ENCODE measurements at regions not wholly inside any gene's neighbourhood (a gene's known extent, or its start where the extent isn't known, plus 50 kb on each side); places are given as distances from the start of the nearest gene placed in this dataset.
A peak's percentile ranks its signal among the peaks of the same experiment; 100 is the strongest.

DNA sequence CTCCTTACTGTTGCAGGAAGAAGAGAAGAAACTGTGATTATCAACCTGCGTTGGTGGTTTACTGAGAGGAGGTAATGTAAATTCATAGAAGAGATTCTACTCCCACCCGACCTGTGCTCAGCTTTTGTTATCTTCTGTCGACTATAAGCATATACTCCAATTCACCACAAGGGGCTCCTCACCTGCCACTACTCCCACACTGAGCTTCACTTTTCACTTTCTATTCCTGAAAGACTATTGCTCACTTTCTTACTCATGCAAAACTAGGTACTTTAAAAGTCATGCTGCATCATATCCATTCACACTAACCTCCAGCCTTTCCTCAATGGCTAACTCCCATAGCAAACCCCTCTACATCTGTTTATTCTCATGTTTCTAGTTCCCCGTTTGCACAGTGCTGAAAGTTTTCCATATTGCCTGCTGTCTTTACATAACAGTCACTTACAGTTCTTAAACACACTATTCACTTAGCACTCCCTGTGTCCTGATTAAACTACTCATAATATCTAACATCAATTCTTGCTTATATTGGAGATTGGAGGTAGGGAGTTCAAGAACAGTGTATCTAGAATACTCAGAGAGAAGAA lies 1062.6 kb downstream of the NR2F1-AS1 start:
- H3K79me1 ChIP-seq (ENCODE audit: low read depth, low read length), result no peaks in the 10 kb centered on the region
- H3K9ac ChIP-seq (ENCODE audit: low read depth, low read length, poor library complexity), result no peak overlapping the region
- H3K14ac ChIP-seq (ENCODE audit: low read length), result no peak overlapping the region
- DNase-seq (ENCODE audit: low spot score), result no peak
- no peak overlapping the region for H2AK5ac ChIP-seq (ENCODE audit: low read depth, low read length)
- peak overlapping the region; percentile 3 for H2AFZ ChIP-seq (ENCODE audit: low read length)
- H3K4me3 ChIP-seq (ENCODE audit: low read length in 2 of 2), result no peak overlapping the region
- no peak overlapping the region for H2BK15ac ChIP-seq (ENCODE audit: low read length)
- H3K36me3 ChIP-seq (replicated peaks in 1 of 2; ENCODE audit: control insufficient read depth in 2 of 2, insufficient read depth in 2 of 2, low read length in 2 of 2), result no peaks in the 10 kb centered on the region
- H3K9me3 ChIP-seq (replicated peaks in 1 of 2; ENCODE audit: control insufficient read depth in 2 of 2, insufficient read depth in 1 of 2, low read depth in 1 of 2, low read length in 2 of 2), result peaks cover 0 to 4% of the 10 kb centered on the region in 2 donors
- H3K18ac ChIP-seq (ENCODE audit: low read length), result no peak overlapping the region
- no peak overlapping the region for H2BK5ac ChIP-seq (ENCODE audit: low read length)
- H4K8ac ChIP-seq (ENCODE audit: low read depth, low read length), result no peak overlapping the region
- H2BK120ac ChIP-seq (ENCODE audit: low read depth, low read length), result no peak overlapping the region
- H3K23ac ChIP-seq (ENCODE audit: low read depth, low read length, poor library complexity), result no peak overlapping the region
- no peaks in the 10 kb centered on the region for H3K4me1 ChIP-seq (ENCODE audit: control insufficient read depth in 2 of 2, insufficient read depth in 1 of 2, low read depth in 1 of 2, low read length in 2 of 2)
- no peak overlapping the region for H3K4me2 ChIP-seq (ENCODE audit: insufficient read depth, low read length, poor library complexity, severe bottlenecking)
- H2BK12ac ChIP-seq (ENCODE audit: low read length), result no peak overlapping the region
- no CpG with 5 or more reads among the region's 4 CpGs for WGBS, 2 donors (ENCODE audit: extremely low coverage in 2 of 2, insufficient read length in 2 of 2, insufficient replicate concordance in 1 of 2)
- no peaks in the 10 kb centered on the region for H3K27me3 ChIP-seq (ENCODE audit: control insufficient read depth in 3 of 3, insufficient read depth in 3 of 3, low read depth in 1 of 3, low read length in 3 of 3)
- H3K27ac ChIP-seq (replicated peaks; ENCODE audit: low read length), result no peak overlapping the region
- H3K4ac ChIP-seq (ENCODE audit: low read length), result no peak overlapping the region
- H4K91ac ChIP-seq (ENCODE audit: low read depth, low read length, poor library complexity), result no peak overlapping the region

DNA sequence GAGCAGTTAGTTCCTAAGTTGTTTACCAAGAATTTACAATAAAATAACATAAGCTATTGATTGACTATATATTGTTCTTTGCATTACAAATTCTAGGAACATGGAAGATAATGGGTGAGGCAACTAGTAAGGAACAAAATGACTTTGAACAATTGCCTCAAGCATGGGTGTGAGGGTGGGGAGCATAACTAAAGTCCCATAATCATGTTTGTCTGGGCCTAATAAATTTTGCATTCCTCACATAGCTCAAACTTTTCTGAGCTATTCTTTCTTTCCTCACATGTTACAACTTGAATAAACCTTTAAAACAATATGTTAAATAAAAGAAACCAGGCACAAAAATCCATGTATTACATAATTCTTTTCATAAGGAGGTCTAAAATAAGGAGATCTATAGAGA lies 1066.1 kb downstream of the NR2F1-AS1 start:
- no peaks in the 10 kb centered on the region for H3K36me3 ChIP-seq (replicated peaks in 1 of 2; ENCODE audit: control insufficient read depth in 2 of 2, insufficient read depth in 2 of 2, low read length in 2 of 2)
- H3K4me3 ChIP-seq (ENCODE audit: low read length in 2 of 2), result no peak overlapping the region
- H4K8ac ChIP-seq (ENCODE audit: low read depth, low read length), result no peak overlapping the region
- no peak overlapping the region for H3K4ac ChIP-seq (ENCODE audit: low read length)
- no peak overlapping the region for H2BK12ac ChIP-seq (ENCODE audit: low read length)
- no peaks in the 10 kb centered on the region for H3K27me3 ChIP-seq (ENCODE audit: control insufficient read depth in 3 of 3, insufficient read depth in 3 of 3, low read depth in 1 of 3, low read length in 3 of 3)
- peaks cover 7 to 12% of the 10 kb centered on the region in 2 donors for H3K9me3 ChIP-seq (replicated peaks in 1 of 2; ENCODE audit: control insufficient read depth in 2 of 2, insufficient read depth in 1 of 2, low read depth in 1 of 2, low read length in 2 of 2)
- no peak overlapping the region for H2AK5ac ChIP-seq (ENCODE audit: low read depth, low read length)
- H3K27ac ChIP-seq (replicated peaks; ENCODE audit: low read length), result no peak overlapping the region
- no peaks in the 10 kb centered on the region for H3K79me1 ChIP-seq (ENCODE audit: low read depth, low read length)
- no peak overlapping the region for H3K9ac ChIP-seq (ENCODE audit: low read depth, low read length, poor library complexity)
- no peak for DNase-seq (ENCODE audit: low spot score)
- H4K91ac ChIP-seq (ENCODE audit: low read depth, low read length, poor library complexity), result no peak overlapping the region
- no peak overlapping the region for H3K14ac ChIP-seq (ENCODE audit: low read length)
- H2BK120ac ChIP-seq (ENCODE audit: low read depth, low read length), result no peak overlapping the region
- H3K4me2 ChIP-seq (ENCODE audit: insufficient read depth, low read length, poor library complexity, severe bottlenecking), result no peak overlapping the region
- H2AFZ ChIP-seq (ENCODE audit: low read length), result no peak overlapping the region
- no peak overlapping the region for H2BK15ac ChIP-seq (ENCODE audit: low read length)
- H3K23ac ChIP-seq (ENCODE audit: low read depth, low read length, poor library complexity), result no peak overlapping the region
- H2BK5ac ChIP-seq (ENCODE audit: low read length), result no peak overlapping the region
- no peaks in the 10 kb centered on the region for H3K4me1 ChIP-seq (ENCODE audit: control insufficient read depth in 2 of 2, insufficient read depth in 1 of 2, low read depth in 1 of 2, low read length in 2 of 2)
- no peak overlapping the region for H3K18ac ChIP-seq (ENCODE audit: low read length)

DNA sequence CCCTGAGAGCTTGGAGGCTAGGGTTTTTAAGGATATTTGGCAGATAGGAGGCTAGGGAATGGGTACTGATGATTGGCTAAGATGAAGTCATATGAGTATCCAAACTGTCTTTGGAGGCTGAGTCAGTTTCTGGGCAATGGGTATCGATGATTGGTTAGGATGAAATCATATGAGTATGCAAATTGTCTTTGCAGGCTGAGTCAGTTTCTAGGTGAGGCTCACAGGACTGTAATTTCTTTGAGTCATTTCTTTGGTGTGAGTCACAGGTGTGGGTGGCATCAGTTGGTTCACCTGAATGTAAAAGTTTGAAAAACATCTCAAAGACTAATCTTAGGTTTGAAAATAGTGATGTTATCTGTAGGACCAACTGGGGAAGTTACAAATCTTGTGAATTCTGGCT lies 1068.0 kb downstream of the NR2F1-AS1 start:
- H3K4me3 ChIP-seq (ENCODE audit: low read length in 2 of 2), result no peak overlapping the region
- WGBS, 2 donors (ENCODE audit: extremely low coverage in 2 of 2, insufficient read length in 2 of 2, insufficient replicate concordance in 1 of 2), result no CpG with 5 or more reads among the region's 1 CpG
- no peak overlapping the region for H3K27ac ChIP-seq (replicated peaks; ENCODE audit: low read length)

DNA sequence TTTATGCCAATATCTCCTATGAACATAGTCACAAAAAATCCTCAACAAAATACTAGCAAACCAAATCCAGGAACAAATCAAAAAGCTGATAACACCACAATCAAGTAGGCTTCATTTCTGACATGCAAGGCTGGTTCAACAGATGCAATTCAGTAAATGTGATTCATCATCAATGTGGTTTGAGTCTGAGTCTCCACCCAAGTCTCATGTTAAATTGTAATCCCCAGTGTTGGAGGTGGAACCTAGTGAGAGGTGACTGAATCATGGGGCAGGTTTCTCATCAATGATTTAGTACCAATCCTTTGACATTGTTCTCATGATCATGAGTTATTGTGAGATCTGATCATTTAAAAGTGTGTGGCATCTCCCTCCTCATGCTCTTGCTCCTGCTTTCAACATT lies 1072.7 kb downstream of the NR2F1-AS1 start:
- Histone ChIP-seq H2BK12ac (ENCODE audit: low read length) (no peak overlapping the region), H3K4me1 (ENCODE audit: control insufficient read depth in 2 of 2, insufficient read depth in 1 of 2, low read depth in 1 of 2, low read length in 2 of 2) (no peaks in the 10 kb centered on the region), H3K79me1 (ENCODE audit: low read depth, low read length) (no peaks in the 10 kb centered on the region), H3K18ac (ENCODE audit: low read length) (no peak overlapping the region), H2AFZ (ENCODE audit: low read length) (no peak overlapping the region), H3K4ac (ENCODE audit: low read length) (no peak overlapping the region), H3K27ac (replicated peaks; ENCODE audit: low read length) (no peak overlapping the region), H3K36me3 (replicated peaks in 1 of 2; ENCODE audit: control insufficient read depth in 2 of 2, insufficient read depth in 2 of 2, low read length in 2 of 2) (no peaks in the 10 kb centered on the region), H3K23ac (ENCODE audit: low read depth, low read length, poor library complexity) (no peak overlapping the region), H4K8ac (ENCODE audit: low read depth, low read length) (no peak overlapping the region), H3K14ac (ENCODE audit: low read length) (no peak overlapping the region), H2BK120ac (ENCODE audit: low read depth, low read length) (no peak overlapping the region), H3K27me3 (ENCODE audit: control insufficient read depth in 3 of 3, insufficient read depth in 3 of 3, low read depth in 1 of 3, low read length in 3 of 3) (no peaks in the 10 kb centered on the region), H3K9ac (ENCODE audit: low read depth, low read length, poor library complexity) (no peak overlapping the region), H2BK15ac (ENCODE audit: low read length) (no peak overlapping the region), H3K9me3 (replicated peaks in 1 of 2; ENCODE audit: control insufficient read depth in 2 of 2, insufficient read depth in 1 of 2, low read depth in 1 of 2, low read length in 2 of 2) (peaks cover 10 to 15% of the 10 kb centered on the region in 2 donors), H4K91ac (ENCODE audit: low read depth, low read length, poor library complexity) (no peak overlapping the region), H2AK5ac (ENCODE audit: low read depth, low read length) (no peak overlapping the region), H3K4me2 (ENCODE audit: insufficient read depth, low read length, poor library complexity, severe bottlenecking) (no peak overlapping the region), H3K4me3 (ENCODE audit: low read length in 2 of 2) (no peak overlapping the region), H2BK5ac (ENCODE audit: low read length) (no peak overlapping the region)
- DNase-seq (ENCODE audit: low spot score), result no peak

More for the DNA sequence above, 1068.0 kb downstream of the NR2F1-AS1 start:
- Histone ChIP-seq H3K4ac (ENCODE audit: low read length) (no peak overlapping the region), H2BK12ac (ENCODE audit: low read length) (no peak overlapping the region), H3K18ac (ENCODE audit: low read length) (no peak overlapping the region), H4K91ac (ENCODE audit: low read depth, low read length, poor library complexity) (no peak overlapping the region), H2BK15ac (ENCODE audit: low read length) (no peak overlapping the region), H2BK5ac (ENCODE audit: low read length) (no peak overlapping the region), H3K27me3 (ENCODE audit: control insufficient read depth in 3 of 3, insufficient read depth in 3 of 3, low read depth in 1 of 3, low read length in 3 of 3) (no peaks in the 10 kb centered on the region), H3K23ac (ENCODE audit: low read depth, low read length, poor library complexity) (no peak overlapping the region), H3K4me2 (ENCODE audit: insufficient read depth, low read length, poor library complexity, severe bottlenecking) (no peak overlapping the region), H3K9ac (ENCODE audit: low read depth, low read length, poor library complexity) (no peak overlapping the region), H3K4me1 (ENCODE audit: control insufficient read depth in 2 of 2, insufficient read depth in 1 of 2, low read depth in 1 of 2, low read length in 2 of 2) (no peaks in the 10 kb centered on the region), H3K36me3 (replicated peaks in 1 of 2; ENCODE audit: control insufficient read depth in 2 of 2, insufficient read depth in 2 of 2, low read length in 2 of 2) (no peaks in the 10 kb centered on the region), H2BK120ac (ENCODE audit: low read depth, low read length) (no peak overlapping the region), H3K14ac (ENCODE audit: low read length) (no peak overlapping the region), H3K79me1 (ENCODE audit: low read depth, low read length) (no peaks in the 10 kb centered on the region), H2AK5ac (ENCODE audit: low read depth, low read length) (no peak overlapping the region), H2AFZ (ENCODE audit: low read length) (no peak overlapping the region), H3K9me3 (replicated peaks in 1 of 2; ENCODE audit: control insufficient read depth in 2 of 2, insufficient read depth in 1 of 2, low read depth in 1 of 2, low read length in 2 of 2) (peaks cover 10 to 20% of the 10 kb centered on the region in 2 donors), H4K8ac (ENCODE audit: low read depth, low read length) (no peak overlapping the region)
- DNase-seq (ENCODE audit: low spot score), result no peak

Data from neuronal stem cell (in vitro differentiated cells).